GM12892 (cell line): ENCODE measurements at regions not wholly inside any gene's neighbourhood (a gene's known extent, or its start where the extent isn't known, plus 50 kb on each side); places are given as distances from the start of the nearest gene placed in this dataset.

Source experiments
- POLR2A ChIP-seq: IDR thresholded peaks from 2 replicates; pipeline ENCODE4 v1.6.1; 2011; ENCODE audit warnings: low read depth, low read length, control low read depth
- POLR2AphosphoS5 ChIP-seq: IDR thresholded peaks from 2 replicates; pipeline ENCODE4 v1.6.1; 2011; ENCODE audit warnings: low read depth, low read length, control low read depth
- TAF1 ChIP-seq: IDR thresholded peaks from 2 replicates; pipeline ENCODE4 v1.6.1; 2011; ENCODE audit warnings: low read depth, mild to moderate bottlenecking, control low read depth, low read length, borderline replicate concordance

DNA sequence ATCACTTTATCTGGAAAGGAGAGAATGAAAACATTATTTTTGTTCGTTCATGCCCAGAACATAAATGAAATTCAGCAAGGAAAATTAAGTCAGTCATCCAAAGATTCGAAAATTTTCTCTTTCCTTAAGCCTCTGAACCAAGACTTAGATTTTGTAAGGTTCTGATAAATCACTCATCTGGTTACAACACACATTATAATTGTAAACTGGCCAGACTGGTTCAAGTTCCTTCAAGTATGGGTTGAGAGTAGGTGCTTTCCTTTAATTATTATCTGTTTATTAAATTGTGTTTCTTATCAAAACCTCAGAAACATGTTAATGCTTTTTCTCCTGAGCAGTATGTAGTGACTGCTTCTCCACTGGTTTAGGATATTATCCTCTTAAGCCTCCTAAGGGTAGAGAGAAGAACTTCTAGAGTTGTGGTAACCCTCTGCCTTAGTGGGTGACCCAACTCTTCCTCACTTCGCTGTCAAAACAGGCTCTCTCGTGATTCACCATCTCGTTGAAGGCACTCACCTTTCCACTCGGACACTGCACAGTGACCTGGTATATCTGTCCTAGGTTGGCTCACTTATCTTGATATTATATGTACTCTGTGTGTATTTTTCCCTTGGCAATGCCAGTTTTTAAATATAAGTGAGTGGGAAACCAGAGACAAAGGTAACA, 325.9 kb downstream of the PAX3 start:
- TF ChIP-seq POLR2A (no peak), POLR2AphosphoS5 (no peak), TAF1 (no peak)
